ENCODE measurements at regions not wholly inside any gene's neighbourhood (a gene's known extent, or its start where the extent isn't known, plus 50 kb on each side); places are given as distances from the start of the nearest gene placed in this dataset.
"Not testable (repeated sequence)": the region's sequence is repeated elsewhere in the genome, so short reads cannot be mapped to it uniquely, and the experiment has no call there.

GRCh38 chr4:188647820-188648370, 508.7 kb downstream of the TRIML1 start:
- no peaks in the 10 kb centered on the region for H3K36me3 ChIP-seq (ENCODE audit: insufficient read depth, low read length)
- H3K27ac ChIP-seq (ENCODE audit: low read depth, low read length), result no peak overlapping the region
- no peaks in the 10 kb centered on the region for H3K27me3 ChIP-seq (ENCODE audit: insufficient read depth, low read length)
- no peaks in the 10 kb centered on the region for H3K4me1 ChIP-seq (ENCODE audit: control insufficient read depth, insufficient read depth, low read length, unreplicated experiment)
- H3K79me2 ChIP-seq (ENCODE audit: control insufficient read depth, insufficient read depth, low read length, unreplicated experiment), result no peaks in the 10 kb centered on the region
- no peak overlapping the region for H2AFZ ChIP-seq (ENCODE audit: low read length, unreplicated experiment)
- no peak overlapping the region for H3K4me3 ChIP-seq (ENCODE audit: low read depth, low read length)

GRCh38 chr4:188649635-188650034, 510.4 kb downstream of the TRIML1 start:
- H3K4me1 ChIP-seq (ENCODE audit: control insufficient read depth, insufficient read depth, low read length, unreplicated experiment), result no peaks in the 10 kb centered on the region
- H3K36me3 ChIP-seq (ENCODE audit: insufficient read depth, low read length), result no peaks in the 10 kb centered on the region
- no peak overlapping the region for H2AFZ ChIP-seq (ENCODE audit: low read length, unreplicated experiment)
- no peaks in the 10 kb centered on the region for H3K27me3 ChIP-seq (ENCODE audit: insufficient read depth, low read length)
- no peaks in the 10 kb centered on the region for H3K79me2 ChIP-seq (ENCODE audit: control insufficient read depth, insufficient read depth, low read length, unreplicated experiment)
- H3K27ac ChIP-seq (ENCODE audit: low read depth, low read length), result no peak overlapping the region
- H3K4me3 ChIP-seq (ENCODE audit: low read depth, low read length), result no peak overlapping the region

GRCh38 chr4:188650516-188650915, 511.3 kb downstream of the TRIML1 start:
- Histone ChIP-seq H3K27ac (ENCODE audit: low read depth, low read length) (no peak overlapping the region), H3K4me1 (ENCODE audit: control insufficient read depth, insufficient read depth, low read length, unreplicated experiment) (no peaks in the 10 kb centered on the region), H3K27me3 (ENCODE audit: insufficient read depth, low read length) (no peaks in the 10 kb centered on the region), H2AFZ (ENCODE audit: low read length, unreplicated experiment) (no peak overlapping the region), H3K79me2 (ENCODE audit: control insufficient read depth, insufficient read depth, low read length, unreplicated experiment) (no peaks in the 10 kb centered on the region), H3K4me3 (ENCODE audit: low read depth, low read length) (no peak overlapping the region), H3K36me3 (ENCODE audit: insufficient read depth, low read length) (no peaks in the 10 kb centered on the region)

- H3K27ac ChIP-seq (ENCODE audit: low read depth, low read length), result no peak overlapping the region
- no peak overlapping the region for H2AFZ ChIP-seq (ENCODE audit: low read length, unreplicated experiment)
- H3K27me3 ChIP-seq (ENCODE audit: insufficient read depth, low read length), result no peaks in the 10 kb centered on the region
- no peaks in the 10 kb centered on the region for H3K4me1 ChIP-seq (ENCODE audit: control insufficient read depth, insufficient read depth, low read length, unreplicated experiment)
- no peak overlapping the region for H3K4me3 ChIP-seq (ENCODE audit: low read depth, low read length)
- no peaks in the 10 kb centered on the region for H3K79me2 ChIP-seq (ENCODE audit: control insufficient read depth, insufficient read depth, low read length, unreplicated experiment)
- H3K36me3 ChIP-seq (ENCODE audit: insufficient read depth, low read length), result no peaks in the 10 kb centered on the region
Observed at GRCh38 chr4:188657365-188657764, 518.1 kb downstream of the TRIML1 start.

- Histone ChIP-seq H2AFZ (ENCODE audit: low read length, unreplicated experiment) (no peak overlapping the region), H3K4me3 (ENCODE audit: low read depth, low read length) (no peak overlapping the region), H3K4me1 (ENCODE audit: control insufficient read depth, insufficient read depth, low read length, unreplicated experiment) (no peaks in the 10 kb centered on the region), H3K27me3 (ENCODE audit: insufficient read depth, low read length) (no peaks in the 10 kb centered on the region), H3K36me3 (ENCODE audit: insufficient read depth, low read length) (no peaks in the 10 kb centered on the region), H3K27ac (ENCODE audit: low read depth, low read length) (no peak overlapping the region), H3K79me2 (ENCODE audit: control insufficient read depth, insufficient read depth, low read length, unreplicated experiment) (no peaks in the 10 kb centered on the region)
Observed at GRCh38 chr4:188658958-188659522, 519.8 kb downstream of the TRIML1 start.

GRCh38 chr4:188660796-188661195, 521.6 kb downstream of the TRIML1 start:
- no peak overlapping the region for H3K27ac ChIP-seq (ENCODE audit: low read depth, low read length)
- H3K27me3 ChIP-seq (ENCODE audit: insufficient read depth, low read length), result no peaks in the 10 kb centered on the region
- no peaks in the 10 kb centered on the region for H3K79me2 ChIP-seq (ENCODE audit: control insufficient read depth, insufficient read depth, low read length, unreplicated experiment)
- no peaks in the 10 kb centered on the region for H3K4me1 ChIP-seq (ENCODE audit: control insufficient read depth, insufficient read depth, low read length, unreplicated experiment)
- H2AFZ ChIP-seq (ENCODE audit: low read length, unreplicated experiment), result no peak overlapping the region
- H3K4me3 ChIP-seq (ENCODE audit: low read depth, low read length), result no peak overlapping the region
- no peaks in the 10 kb centered on the region for H3K36me3 ChIP-seq (ENCODE audit: insufficient read depth, low read length)

GRCh38 chr4:188661502-188661901, 522.3 kb downstream of the TRIML1 start:
- Histone ChIP-seq H3K27ac (ENCODE audit: low read depth, low read length) (no peak overlapping the region), H3K27me3 (ENCODE audit: insufficient read depth, low read length) (no peaks in the 10 kb centered on the region), H3K4me3 (ENCODE audit: low read depth, low read length) (no peak overlapping the region), H3K4me1 (ENCODE audit: control insufficient read depth, insufficient read depth, low read length, unreplicated experiment) (no peaks in the 10 kb centered on the region), H2AFZ (ENCODE audit: low read length, unreplicated experiment) (no peak overlapping the region), H3K79me2 (ENCODE audit: control insufficient read depth, insufficient read depth, low read length, unreplicated experiment) (no peaks in the 10 kb centered on the region), H3K36me3 (ENCODE audit: insufficient read depth, low read length) (no peaks in the 10 kb centered on the region)

GRCh38 chr4:188663369-188663768, 524.1 kb downstream of the TRIML1 start:
- H3K4me1 ChIP-seq (ENCODE audit: control insufficient read depth, insufficient read depth, low read length, unreplicated experiment), result no peaks in the 10 kb centered on the region
- H3K79me2 ChIP-seq (ENCODE audit: control insufficient read depth, insufficient read depth, low read length, unreplicated experiment), result no peaks in the 10 kb centered on the region
- H3K27me3 ChIP-seq (ENCODE audit: insufficient read depth, low read length), result no peaks in the 10 kb centered on the region
- H3K4me3 ChIP-seq (ENCODE audit: low read depth, low read length), result no peak overlapping the region
- no peaks in the 10 kb centered on the region for H3K36me3 ChIP-seq (ENCODE audit: insufficient read depth, low read length)
- H2AFZ ChIP-seq (ENCODE audit: low read length, unreplicated experiment), result no peak overlapping the region
- no peak overlapping the region for H3K27ac ChIP-seq (ENCODE audit: low read depth, low read length)

- H3K4me1 ChIP-seq (ENCODE audit: control insufficient read depth, insufficient read depth, low read length, unreplicated experiment), result no peaks in the 10 kb centered on the region
- no peaks in the 10 kb centered on the region for H3K79me2 ChIP-seq (ENCODE audit: control insufficient read depth, insufficient read depth, low read length, unreplicated experiment)
- H2AFZ ChIP-seq (ENCODE audit: low read length, unreplicated experiment), result no peak overlapping the region
- H3K27me3 ChIP-seq (ENCODE audit: insufficient read depth, low read length), result no peaks in the 10 kb centered on the region
- no peak overlapping the region for H3K4me3 ChIP-seq (ENCODE audit: low read depth, low read length)
- no peaks in the 10 kb centered on the region for H3K36me3 ChIP-seq (ENCODE audit: insufficient read depth, low read length)
- no peak overlapping the region for H3K27ac ChIP-seq (ENCODE audit: low read depth, low read length)
Observed at GRCh38 chr4:188665491-188666457, 526.5 kb downstream of the TRIML1 start.

GRCh38 chr4:188678691-188679090, 539.5 kb downstream of the TRIML1 start:
- not testable (repeated sequence) for H3K36me3 ChIP-seq (ENCODE audit: insufficient read depth, low read length); H3K27me3 ChIP-seq (ENCODE audit: insufficient read depth, low read length); H3K4me3 ChIP-seq (ENCODE audit: low read depth, low read length); H3K4me1 ChIP-seq (ENCODE audit: control insufficient read depth, insufficient read depth, low read length, unreplicated experiment); H3K79me2 ChIP-seq (ENCODE audit: control insufficient read depth, insufficient read depth, low read length, unreplicated experiment); H2AFZ ChIP-seq (ENCODE audit: low read length, unreplicated experiment); H3K27ac ChIP-seq (ENCODE audit: low read depth, low read length)
